IMR-90 (cell line): ENCODE measurements at regions not wholly inside any gene's neighbourhood (a gene's known extent, or its start where the extent isn't known, plus 50 kb on each side); places are given as distances from the start of the nearest gene placed in this dataset.
"Not testable (repeated sequence)": the region's sequence is repeated elsewhere in the genome, so short reads cannot be mapped to it uniquely, and the experiment has no call there.

Experiments used
- ATAC-seq: fragments of 200-7000 bp; cut with Tn5 transposase; 2 replicates; pipeline ENCODE4 v1.9.1; 2020; ENCODE audit warnings: low read depth, mild to moderate bottlenecking, moderate library complexity
- BruUV-seq: library from RNA; stranded (reverse); fragments of 400-500 nt; replicated peaks from 2 replicates; lab custom pipeline; 2021; lab: Mats Ljungman, UMichigan
- CTCF ChIA-PET: fragments of 300-600 bp; formaldehyde crosslinking; extraction: SDS; loops from one replicate; lab custom pipeline; 2021; ENCODE audit warnings: antibody characterized with exemption; lab: Yijun Ruan, JAX
- POLR2A ChIA-PET: fragments of 300-600 bp; sonication (Branson Sonifier 250); formaldehyde crosslinking; loops from one replicate; lab custom pipeline; 2022; ENCODE audit warnings: antibody characterized with exemption; ENCODE audit not compliant: unreplicated experiment; lab: Charles Lee
- DNase-seq: peaks from one replicate; pipeline ENCODE4 v3.0.0; 2013
- H2AFZ ChIP-seq: replicated peaks from 2 replicates; pipeline ENCODE3; 2013; ENCODE audit warnings: low read length, mild to moderate bottlenecking; ENCODE audit not compliant: poor library complexity
- H2AK5ac ChIP-seq: 2 replicates; pipeline ENCODE4 v1.6.1; 2013; ENCODE audit warnings: low read depth, low read length, inconsistent platforms
- H2AK9ac ChIP-seq: replicated peaks from 2 replicates; pipeline ENCODE3; 2013; ENCODE audit warnings: mild to moderate bottlenecking, low read depth, low read length, moderate library complexity; ENCODE audit not compliant: poor library complexity
- H2BK120ac ChIP-seq: 2 replicates; pipeline ENCODE4 v1.6.1; 2013; ENCODE audit warnings: low read depth, low read length, inconsistent platforms
- H2BK15ac ChIP-seq: 3 replicates; pipeline ENCODE4 v1.6.1; 2013; ENCODE audit warnings: low read depth, low read length, inconsistent platforms
- H2BK20ac ChIP-seq: 2 replicates; pipeline ENCODE4 v1.6.1; 2013; ENCODE audit warnings: low read depth, mild to moderate bottlenecking, inconsistent platforms, low read length, moderate library complexity
- H2BK5ac ChIP-seq: 2 replicates; pipeline ENCODE4 v1.6.1; 2013; ENCODE audit warnings: mild to moderate bottlenecking, low read depth, low read length, inconsistent platforms; ENCODE audit not compliant: poor library complexity, severe bottlenecking
- H3K14ac ChIP-seq: replicated peaks from 2 replicates; pipeline ENCODE4 v1.6.1; 2013; ENCODE audit warnings: low read depth, low read length, inconsistent platforms
- H3K18ac ChIP-seq: 2 replicates; pipeline ENCODE4 v1.6.1; 2013; ENCODE audit warnings: low read depth, low read length, control low read depth
- H3K23ac ChIP-seq: 2 replicates; pipeline ENCODE4 v1.6.1; 2013; ENCODE audit warnings: low read depth, low read length, inconsistent platforms
- H3K27ac ChIP-seq: 2 replicates; pipeline ENCODE4 v1.5.1; 2013; ENCODE audit warnings: mild to moderate bottlenecking, control low read depth, low read length; ENCODE audit not compliant: insufficient read depth
- H3K27me3 ChIP-seq: 2 replicates; pipeline ENCODE4 v1.6.1; 2013; ENCODE audit warnings: low read length; ENCODE audit not compliant: control insufficient read depth, insufficient read depth
- H3K36me3 ChIP-seq: 2 replicates; pipeline ENCODE4 v1.6.1; 2013; ENCODE audit warnings: low read length, mixed read lengths; ENCODE audit not compliant: control insufficient read depth, insufficient read depth
- H3K4ac ChIP-seq: 2 replicates; pipeline ENCODE4 v1.6.1; 2013; ENCODE audit warnings: low read depth, low read length, inconsistent platforms
- H3K4me1 ChIP-seq: 2 replicates; pipeline ENCODE4 v1.6.1; 2013; ENCODE audit warnings: low read length, mixed read lengths; ENCODE audit not compliant: control insufficient read depth, insufficient read depth
- H3K4me2 ChIP-seq: 2 replicates; pipeline ENCODE4 v1.6.1; 2013; ENCODE audit warnings: low read depth, mild to moderate bottlenecking, control low read depth, low read length, moderate library complexity
- H3K4me3 ChIP-seq: 2 replicates; pipeline ENCODE4 v1.5.1; 2013; ENCODE audit warnings: low read depth, mild to moderate bottlenecking, control low read depth, low read length, moderate library complexity; ENCODE audit not compliant: insufficient read depth
- H3K56ac ChIP-seq: 2 replicates; pipeline ENCODE4 v1.6.1; 2013; ENCODE audit warnings: low read length, inconsistent platforms; ENCODE audit not compliant: insufficient read depth; ENCODE audit errors: extremely low read depth
- H3K79me1 ChIP-seq, 2 experiments: 2 replicates each; pipeline ENCODE4 v1.6.1; 2013; ENCODE audit warnings: low read length in 2 of 2, inconsistent platforms in 1 of 2, low read depth in 1 of 2
- H3K9ac ChIP-seq: 2 replicates; pipeline ENCODE4 v1.6.1; 2013; ENCODE audit warnings: low read depth, low read length, control low read depth
- H3K9me1 ChIP-seq: 2 replicates; pipeline ENCODE4 v1.6.1; 2013; ENCODE audit warnings: low read length, inconsistent platforms; ENCODE audit not compliant: insufficient read depth
- H3K9me3 ChIP-seq: 2 replicates; pipeline ENCODE4 v1.6.1; 2013; ENCODE audit warnings: low read length; ENCODE audit not compliant: control insufficient read depth, insufficient read depth
- H4K20me1 ChIP-seq: 2 replicates; pipeline ENCODE4 v1.6.1; 2013; ENCODE audit warnings: low read length, inconsistent platforms; ENCODE audit not compliant: insufficient read depth
- H4K5ac ChIP-seq: 2 replicates; pipeline ENCODE4 v1.6.1; 2013; ENCODE audit warnings: mild to moderate bottlenecking, low read depth, low read length, control low read depth
- H4K8ac ChIP-seq, 2 experiments: 2 replicates each; pipeline ENCODE4 v1.6.1; 2013; ENCODE audit warnings: low read depth in 2 of 2, low read length in 2 of 2, control low read depth in 1 of 2, inconsistent platforms in 1 of 2
- H4K91ac ChIP-seq: 2 replicates; pipeline ENCODE4 v1.6.1; 2013; ENCODE audit warnings: low read depth, low read length, inconsistent platforms; ENCODE audit not compliant: insufficient read depth
- WGBS, 2 experiments: methylation state at CpG; one replicate each; pipeline versions ENCODE4 v1.1.5 to v1.1.7; 2013; ENCODE audit warnings: missing lambda C conversion rate in 2 of 2; ENCODE audit not compliant: insufficient read length in 1 of 2; ENCODE audit errors: extremely low coverage in 2 of 2; 5-methylcytosine and 5-hydroxymethylcytosine counted together
- dilution Hi-C: fragments of 300-500 bp; cut with HindIII; formaldehyde crosslinking; loops from one replicate; pipeline ENCODE4 v1.14.3; 2018; ENCODE audit warnings: low sequenced_read_pairs; ENCODE audit not compliant: unreplicated experiment
- in situ Hi-C: fragments of 300-500 bp; cut with MboI; formaldehyde crosslinking; loops from 3 replicates; pipeline ENCODE4 v1.14.3; 2019; ENCODE audit warnings: low sequenced_read_pairs, inconsistent platforms, mixed read lengths
- intact Hi-C: fragments of 100-400 bp; cut with micrococcal nuclease; formaldehyde crosslinking; loops from 2 replicates; pipeline ENCODE4 v1.10.0; 2022

- intact Hi-C loops: not testable (repeated sequence)
Measured at GRCh38 chr2:89326455-89326854, 635.0 kb downstream of the RPIA start.

DNA sequence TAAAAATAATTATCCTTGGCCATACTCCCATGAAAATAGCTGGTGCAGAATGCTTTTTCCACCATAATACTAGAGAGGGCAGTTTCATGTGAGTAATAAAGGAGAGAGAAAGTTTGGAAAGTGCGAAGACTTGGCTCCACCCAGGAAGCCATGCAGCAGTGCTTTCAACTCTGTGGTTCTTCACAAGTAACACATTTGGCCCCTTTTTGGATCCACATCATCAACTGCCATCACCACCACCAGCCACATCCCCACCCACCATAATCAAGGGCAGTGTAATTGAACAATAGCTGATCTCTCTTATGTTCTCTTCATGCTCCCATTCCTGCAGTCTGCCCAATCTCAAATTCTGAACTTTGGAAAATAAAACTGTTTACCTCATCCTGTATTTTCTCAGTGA, 637.3 kb downstream of the RPIA start:
- H3K4me2 ChIP-seq, POLR2A ChIA-PET, H3K9ac ChIP-seq: not testable (repeated sequence)

More at GRCh38 chr2:89326455-89326854, 635.0 kb downstream of the RPIA start:
- H3K4ac ChIP-seq, H4K8ac ChIP-seq, H3K14ac ChIP-seq, ATAC-seq, H3K79me1 ChIP-seq, H2AFZ ChIP-seq, BruUV-seq, H3K56ac ChIP-seq, dilution Hi-C loops, H3K23ac ChIP-seq, CTCF ChIA-PET, H3K9me1 ChIP-seq, DNase-seq, H3K4me2 ChIP-seq, H3K36me3 ChIP-seq, H2BK20ac ChIP-seq, H3K18ac ChIP-seq, H4K5ac ChIP-seq, H3K9me3 ChIP-seq, H3K4me3 ChIP-seq, H2BK120ac ChIP-seq, H3K27me3 ChIP-seq, in situ Hi-C loops, H2BK15ac ChIP-seq, H4K91ac ChIP-seq, H2AK9ac ChIP-seq, POLR2A ChIA-PET, H3K4me1 ChIP-seq, H3K27ac ChIP-seq, H2AK5ac ChIP-seq, H3K9ac ChIP-seq, H2BK5ac ChIP-seq, H4K20me1 ChIP-seq: not testable (repeated sequence)
- no CpG with 5 or more reads among the region's 2 CpGs for WGBS, 2 experiments

More for the DNA sequence above, 637.3 kb downstream of the RPIA start:
- H3K4me1 ChIP-seq, H3K9me3 ChIP-seq, H2AK5ac ChIP-seq, H3K9me1 ChIP-seq, H3K14ac ChIP-seq, DNase-seq, H3K56ac ChIP-seq, BruUV-seq, H2AK9ac ChIP-seq, H4K91ac ChIP-seq, H4K20me1 ChIP-seq, H4K8ac ChIP-seq, H3K4ac ChIP-seq, H4K5ac ChIP-seq, H3K18ac ChIP-seq, H2BK15ac ChIP-seq, H2BK5ac ChIP-seq, H2AFZ ChIP-seq, intact Hi-C loops, in situ Hi-C loops, H3K36me3 ChIP-seq, H2BK120ac ChIP-seq, H2BK20ac ChIP-seq, ATAC-seq, H3K27me3 ChIP-seq, H3K79me1 ChIP-seq, H3K4me3 ChIP-seq, H3K23ac ChIP-seq, dilution Hi-C loops, H3K27ac ChIP-seq, CTCF ChIA-PET: not testable (repeated sequence)
- no CpG with 5 or more reads among the region's 1 CpG for WGBS, 2 experiments
